Suppressor macrophage treated with lipopolysaccharide for 4 hours (primary cell): ENCODE measurements at regions not wholly inside any gene's neighbourhood (a gene's known extent, or its start where the extent isn't known, plus 50 kb on each side); places are given as distances from the start of the nearest gene placed in this dataset.

Experiments used
- DNase-seq: peaks from one replicate; pipeline ENCODE4 v3.0.0-alpha.2; 2020

DNA sequence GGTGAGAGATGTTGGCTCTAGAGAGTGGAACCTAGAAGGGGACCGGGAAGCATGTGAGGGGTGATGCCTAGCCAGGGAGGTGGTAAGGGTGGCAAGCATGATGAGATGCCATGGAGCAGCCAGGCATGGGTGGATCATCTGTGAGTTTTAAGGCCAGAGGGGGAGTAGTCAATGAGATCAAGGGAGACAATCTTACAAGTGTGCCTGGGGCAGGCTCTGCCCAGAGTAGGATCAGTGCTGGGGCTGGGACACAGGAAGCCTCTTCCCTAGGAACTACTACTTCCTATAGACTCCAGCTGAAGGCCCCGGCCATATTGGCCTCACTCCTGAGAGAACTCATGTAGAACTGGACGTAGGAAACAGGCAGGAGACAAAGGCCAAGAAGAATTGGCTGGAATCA lies 192.4 kb upstream of the CSF3R start:
- DNase-seq, result no peak

DNA sequence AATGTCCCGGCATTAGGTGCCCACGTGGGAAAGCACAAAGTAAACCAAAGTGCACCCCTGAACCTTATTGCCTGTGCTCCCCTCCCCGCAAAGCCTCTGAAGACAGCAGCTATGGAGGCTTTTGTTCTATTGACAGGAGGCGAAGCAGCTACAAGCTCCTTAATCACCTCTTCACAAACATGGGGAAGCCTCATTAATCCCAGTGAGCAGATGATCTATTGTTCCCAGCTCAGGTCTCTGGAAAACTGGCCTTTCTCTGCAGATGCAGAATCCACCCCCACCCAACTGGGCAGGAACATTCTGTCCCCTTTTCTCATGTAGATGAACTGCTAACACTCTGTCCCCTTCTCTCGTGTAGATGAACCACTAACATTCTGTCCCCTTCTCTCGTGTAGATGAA lies 190.5 kb upstream of the CSF3R start:
- no peak for DNase-seq

DNA sequence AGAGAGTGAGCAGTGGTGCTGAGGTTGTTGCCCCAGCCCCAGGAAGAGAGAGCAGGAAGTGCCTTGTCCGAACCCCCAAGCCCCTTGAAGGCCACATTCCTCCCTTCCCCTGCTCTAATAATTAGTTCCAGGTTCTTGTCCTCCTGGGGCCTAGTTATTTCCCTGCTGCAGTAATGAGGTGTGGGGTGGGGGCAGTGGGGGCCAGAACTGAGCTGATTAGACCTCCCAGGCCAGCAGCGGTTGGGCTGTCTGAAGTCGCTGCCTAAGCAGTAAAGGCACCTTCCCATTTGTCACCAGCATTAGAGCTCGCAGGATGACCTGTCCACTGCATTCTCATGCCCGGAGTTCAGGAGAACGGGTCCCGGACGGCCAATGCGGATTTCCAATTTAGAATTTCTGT lies 186.5 kb upstream of the CSF3R start:
- DNase-seq, result no peak

DNA sequence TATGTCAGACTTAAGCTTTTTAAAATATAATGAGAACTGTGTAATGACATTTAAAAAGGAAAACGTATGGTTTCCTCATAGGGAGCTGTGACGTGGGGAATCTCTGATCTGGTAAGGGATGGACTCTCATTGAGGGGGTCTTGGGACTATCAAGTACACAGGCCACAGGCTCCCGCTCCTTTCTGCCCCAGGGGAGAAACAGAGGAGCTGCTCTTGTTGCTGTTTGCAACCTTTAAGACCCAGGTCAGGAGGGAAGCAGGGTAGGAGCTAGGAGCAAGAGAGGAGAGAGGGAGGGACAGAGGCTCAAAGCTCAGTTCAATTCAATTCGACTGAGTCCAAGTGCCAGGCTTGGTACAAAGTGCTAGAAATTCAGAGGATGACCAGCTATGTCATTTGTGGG lies 185.1 kb upstream of the CSF3R start:
- DNase-seq, result no peak

- DNase-seq, result no peak
These were observed 184.5 kb upstream of the CSF3R start for GRCh38 chr1:36667256-36667655.

GRCh38 chr1:36665478-36666080 lies 182.9 kb upstream of the CSF3R start:
- DNase-seq, result no peak

DNA sequence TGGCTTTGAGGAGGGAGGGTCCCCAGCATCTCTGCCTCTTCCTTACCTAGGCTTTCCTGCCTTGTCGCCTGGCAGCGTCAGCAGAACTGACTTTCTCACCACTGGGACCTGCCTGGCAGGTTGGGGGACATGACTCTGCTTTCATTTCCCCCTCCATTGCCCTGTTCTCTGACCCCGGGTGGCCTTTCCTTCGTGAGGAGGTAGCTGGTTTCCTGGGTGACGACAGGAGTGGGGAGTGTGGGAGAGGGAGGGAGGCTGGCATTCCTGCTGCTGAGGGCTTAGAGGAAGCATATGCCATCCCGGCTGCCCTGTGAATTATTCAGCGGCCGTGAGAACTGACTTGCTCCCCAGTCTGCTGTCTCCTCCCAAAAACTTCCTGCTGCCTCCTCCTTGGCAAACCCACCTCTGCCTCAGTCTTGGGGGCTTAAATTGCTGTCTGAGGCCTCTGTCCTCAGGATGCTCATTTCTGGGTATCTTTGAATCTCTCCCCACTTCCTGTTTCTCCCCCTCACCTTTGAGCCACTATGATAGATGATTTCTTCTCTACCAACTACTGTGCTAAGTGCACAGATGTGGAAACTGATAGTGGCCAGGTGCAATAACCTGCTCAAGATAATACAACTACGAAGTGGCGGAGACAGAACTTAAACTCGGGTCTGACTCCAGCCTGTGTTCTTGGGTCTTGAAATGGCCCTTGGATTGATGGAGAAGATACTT lies 182.0 kb upstream of the CSF3R start:
- DNase-seq, result no peak

DNA sequence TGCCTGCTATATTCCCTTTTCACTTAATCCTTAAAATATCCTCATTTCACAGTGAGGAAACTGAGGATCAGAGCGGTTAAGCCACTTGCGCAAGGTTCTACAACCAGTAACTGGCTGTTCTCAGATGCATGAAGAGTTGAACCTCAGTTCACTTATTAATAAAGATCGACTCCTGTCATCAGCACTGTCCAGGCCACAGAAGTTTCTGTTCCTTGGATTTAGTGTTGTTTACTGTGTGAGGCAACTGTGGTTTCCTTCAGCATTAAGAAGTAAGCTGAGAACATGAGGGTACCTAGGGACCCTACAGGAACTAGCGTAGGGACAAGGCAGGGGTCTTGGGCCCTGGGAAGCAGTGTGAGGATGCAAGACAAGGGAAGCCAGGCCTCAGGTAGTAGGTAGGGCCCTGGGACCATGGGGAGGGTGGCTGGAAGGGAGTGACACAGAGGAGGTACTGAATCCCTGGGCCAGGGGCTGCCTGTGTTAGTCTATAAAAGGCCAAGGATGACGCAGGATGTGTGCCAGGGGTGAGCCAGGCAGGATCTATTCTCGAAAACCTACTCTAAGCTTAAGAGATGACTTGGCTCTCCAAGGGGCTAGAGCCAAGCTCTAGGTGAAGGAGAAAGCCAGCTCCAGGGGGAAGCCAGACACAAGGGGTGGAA lies 181.2 kb upstream of the CSF3R start:
- DNase-seq, result no peak

DNA sequence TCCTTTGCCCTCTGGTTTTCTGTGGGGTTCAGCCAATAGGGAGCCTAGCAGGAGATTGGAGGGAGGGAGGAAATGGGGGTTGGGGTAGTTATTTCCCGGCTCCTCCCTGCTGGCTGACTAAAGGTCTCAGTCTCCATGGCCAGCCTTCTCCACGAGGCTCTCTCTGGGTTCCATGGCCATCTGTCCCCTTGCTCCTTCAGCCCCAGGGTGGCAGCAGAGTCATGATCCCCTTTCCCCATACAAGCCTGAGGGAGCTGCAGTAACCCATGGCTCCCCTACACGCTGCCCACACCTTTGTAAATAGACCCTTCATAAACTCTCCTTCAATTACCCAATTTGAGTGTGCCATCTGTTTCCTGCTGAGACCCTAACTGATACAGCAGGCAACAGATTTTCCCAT lies 176.1 kb upstream of the CSF3R start:
- no peak for DNase-seq

GRCh38 chr1:36657826-36658225 lies 175.1 kb upstream of the CSF3R start:
- no peak for DNase-seq

GRCh38 chr1:36656838-36657237 lies 174.1 kb upstream of the CSF3R start:
- DNase-seq, result no peak

GRCh38 chr1:36656271-36656670 lies 173.6 kb upstream of the CSF3R start:
- no peak for DNase-seq

- no peak for DNase-seq
These were observed 171.9 kb upstream of the CSF3R start for GRCh38 chr1:36654586-36654985.

- DNase-seq, result no peak
These were observed 171.1 kb upstream of the CSF3R start for GRCh38 chr1:36653850-36654249.

DNA sequence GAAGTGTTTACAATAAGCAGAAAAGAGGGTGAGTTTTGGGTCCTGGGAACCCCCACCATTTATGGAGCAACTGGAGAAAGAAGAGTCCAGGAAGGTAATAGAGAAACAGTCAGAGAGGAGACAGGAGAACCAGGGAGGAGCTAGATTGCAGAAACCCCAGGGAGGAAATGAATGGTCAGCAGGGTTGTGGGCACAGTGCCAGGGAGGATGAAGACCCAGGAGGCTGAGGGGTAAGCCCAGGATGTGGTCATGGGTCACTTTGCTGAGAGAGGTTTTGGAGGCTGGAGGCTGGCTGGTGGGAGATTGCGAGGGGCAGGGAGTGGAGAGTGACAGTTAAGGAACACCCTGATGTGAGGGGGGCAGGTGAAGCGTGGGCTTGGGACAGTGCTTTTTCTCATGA lies 169.9 kb upstream of the CSF3R start:
- DNase-seq, result no peak

DNA sequence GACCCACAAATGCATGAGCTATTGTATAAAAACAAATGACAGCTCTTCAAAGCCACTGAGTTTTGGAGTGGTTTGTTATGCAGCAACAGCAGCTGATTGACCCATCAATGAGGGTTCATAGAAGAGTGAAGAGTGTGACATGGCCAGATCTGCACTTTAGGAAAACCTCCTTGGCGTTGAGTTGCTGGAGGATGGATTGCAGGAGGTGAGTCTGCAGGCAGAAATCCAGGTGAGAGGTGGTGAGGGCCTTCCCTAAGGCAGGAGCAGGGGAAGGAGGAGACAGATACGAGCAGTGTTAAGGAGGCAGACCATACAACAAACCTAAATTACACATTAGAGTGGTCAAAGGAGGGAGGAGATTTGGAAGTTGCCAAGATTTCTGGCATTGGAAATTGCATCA lies 169.3 kb upstream of the CSF3R start:
- no peak for DNase-seq

- DNase-seq, result no peak
These were observed 168.6 kb upstream of the CSF3R start for GRCh38 chr1:36651176-36651910.

DNA sequence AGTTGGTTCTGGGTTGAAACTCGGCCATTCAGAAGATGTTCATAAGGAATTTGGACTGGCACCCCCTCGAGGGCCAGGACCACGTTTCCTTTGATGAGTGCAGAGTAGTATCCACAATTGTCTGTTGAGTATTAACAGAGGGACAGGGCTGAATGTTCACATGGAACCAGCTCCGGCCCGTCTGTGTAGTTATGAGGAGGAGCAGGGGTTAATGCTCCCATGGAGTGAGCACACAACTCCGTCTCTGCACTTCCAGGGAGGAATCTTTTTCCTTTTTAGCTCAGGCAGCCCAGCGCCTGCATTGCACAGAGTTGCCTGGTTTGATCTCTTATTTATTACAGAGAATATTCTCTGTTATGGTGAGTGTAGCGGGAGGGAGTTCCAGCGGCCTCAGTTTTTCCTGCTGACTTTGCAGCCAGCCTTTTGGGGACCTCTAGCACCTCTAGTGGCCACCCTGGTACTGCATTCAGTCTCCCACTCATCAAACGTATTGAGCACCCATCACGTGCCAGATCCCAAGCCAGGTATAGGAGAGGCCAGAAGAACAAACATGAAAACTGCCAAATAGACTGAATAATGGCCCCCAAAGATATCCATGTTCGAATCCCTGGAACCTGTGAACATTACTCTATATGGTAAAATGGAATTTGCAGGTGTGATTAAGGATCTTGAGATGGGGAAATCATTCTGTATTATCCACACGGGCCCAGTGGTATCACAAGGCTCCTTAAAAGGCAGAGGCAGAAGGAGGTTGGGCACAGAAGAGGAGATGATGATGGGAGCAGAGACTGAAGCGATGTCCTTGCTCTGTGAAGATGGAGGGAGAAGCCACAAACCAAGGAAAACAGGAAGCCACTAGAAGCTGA lies 167.7 kb upstream of the CSF3R start:
- DNase-seq, result peak; percentile 64

GRCh38 chr1:36645867-36646266 lies 163.2 kb upstream of the CSF3R start:
- no peak for DNase-seq

DNA sequence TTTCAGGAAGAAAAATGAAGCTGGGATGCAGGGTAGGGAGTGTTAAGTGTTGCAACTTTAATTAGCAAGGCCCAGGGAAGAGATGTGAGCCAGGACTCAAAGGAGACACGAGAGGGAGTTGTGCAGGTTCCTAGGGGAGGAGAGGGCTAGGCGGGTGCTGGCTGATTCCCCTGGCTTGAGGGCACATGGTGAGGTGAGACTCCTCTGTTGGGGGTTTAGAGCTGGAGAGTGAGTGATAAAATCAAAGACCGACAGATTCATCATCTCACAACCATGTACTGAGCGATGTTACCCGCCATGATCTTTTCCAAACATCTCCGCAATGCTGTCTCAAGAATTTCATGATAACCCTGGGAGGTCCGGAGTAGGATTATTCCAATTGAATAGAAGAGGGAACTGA lies 161.8 kb upstream of the CSF3R start:
- no peak for DNase-seq

GRCh38 chr1:36643371-36644270 lies 160.9 kb upstream of the CSF3R start:
- DNase-seq, result no peak

GRCh38 chr1:36642802-36643201 lies 160.1 kb upstream of the CSF3R start:
- DNase-seq, result no peak
